ENCODE measurements at regions not wholly inside any gene's neighbourhood (a gene's known extent, or its start where the extent isn't known, plus 50 kb on each side); places are given as distances from the start of the nearest gene placed in this dataset.

- H2AFZ ChIP-seq (ENCODE audit: low read depth): no peak overlapping the region
These were observed 533.9 kb downstream of the TBL1XR1 start for GRCh38 chr3:176663387-176663786.

GRCh38 chr3:176661432-176661964 is 535.8 kb downstream of the TBL1XR1 start:
- peaks cover 13% of the 10 kb centered on the region for H3K4me1 ChIP-seq (ENCODE audit: low read depth, poor library complexity, severe bottlenecking)
- no peaks in the 10 kb centered on the region for H3K79me2 ChIP-seq (ENCODE audit: insufficient read depth, low read depth)
- no peak overlapping the region for H2AFZ ChIP-seq (ENCODE audit: low read depth)
- no peak overlapping the region for H3K27ac ChIP-seq
- no peaks in the 10 kb centered on the region for H3K27me3 ChIP-seq (ENCODE audit: insufficient read depth, low read depth)
- no peaks in the 10 kb centered on the region for H4K20me1 ChIP-seq (ENCODE audit: insufficient read depth)
- no peak for TF ChIP-seq CTCF (conservative IDR thresholded peaks at IDR 0.05; ENCODE audit: low read depth, low read length)
- H3K4me2 ChIP-seq: no peak overlapping the region
- H3K4me3 ChIP-seq (IDR thresholded peaks at IDR 0.05; ENCODE audit: insufficient read depth, low read depth, low read length): no peak overlapping the region
- H3K36me3 ChIP-seq (ENCODE audit: insufficient read depth): no peaks in the 10 kb centered on the region
- H3K9ac ChIP-seq: no peak overlapping the region

More at GRCh38 chr3:176663387-176663786, 533.9 kb downstream of the TBL1XR1 start:
- Histone ChIP-seq H3K9ac (no peak overlapping the region), H3K27me3 (ENCODE audit: insufficient read depth, low read depth) (no peaks in the 10 kb centered on the region), H3K27ac (no peak overlapping the region), H3K4me2 (0 out of 2 replicates have a peak overlapping the region, but pooled peaks have one; percentile 30), H4K20me1 (ENCODE audit: insufficient read depth) (no peaks in the 10 kb centered on the region), H3K36me3 (ENCODE audit: insufficient read depth) (no peaks in the 10 kb centered on the region), H3K4me3 (IDR thresholded peaks at IDR 0.05; ENCODE audit: insufficient read depth, low read depth, low read length) (no peak overlapping the region), H3K79me2 (ENCODE audit: insufficient read depth, low read depth) (no peaks in the 10 kb centered on the region), H3K4me1 (ENCODE audit: low read depth, poor library complexity, severe bottlenecking) (peaks cover 13% of the 10 kb centered on the region)
- no peak for TF ChIP-seq CTCF (conservative IDR thresholded peaks at IDR 0.05; ENCODE audit: low read depth, low read length)

- no peaks in the 10 kb centered on the region for H3K36me3 ChIP-seq (ENCODE audit: insufficient read depth)
- H2AFZ ChIP-seq (ENCODE audit: low read depth): no peak overlapping the region
- H3K27me3 ChIP-seq (ENCODE audit: insufficient read depth, low read depth): no peaks in the 10 kb centered on the region
- H3K4me2 ChIP-seq: no peak overlapping the region
- H3K4me3 ChIP-seq (IDR thresholded peaks at IDR 0.05; ENCODE audit: insufficient read depth, low read depth, low read length): no peak overlapping the region
- no peaks in the 10 kb centered on the region for H3K4me1 ChIP-seq (ENCODE audit: low read depth, poor library complexity, severe bottlenecking)
- H4K20me1 ChIP-seq (ENCODE audit: insufficient read depth): no peaks in the 10 kb centered on the region
- H3K27ac ChIP-seq: no peak overlapping the region
- no peak for TF ChIP-seq CTCF (conservative IDR thresholded peaks at IDR 0.05; ENCODE audit: low read depth, low read length)
- H3K9ac ChIP-seq: no peak overlapping the region
- H3K79me2 ChIP-seq (ENCODE audit: insufficient read depth, low read depth): no peaks in the 10 kb centered on the region
These were observed 541.7 kb downstream of the TBL1XR1 start for GRCh38 chr3:176655404-176656094.

- Histone ChIP-seq H3K27ac (no peak overlapping the region), H4K20me1 (ENCODE audit: insufficient read depth) (no peaks in the 10 kb centered on the region), H3K9ac (no peak overlapping the region)
These were observed 545.7 kb downstream of the TBL1XR1 start for GRCh38 chr3:176651622-176652021.

More at GRCh38 chr3:176651622-176652021, 545.7 kb downstream of the TBL1XR1 start:
- Histone ChIP-seq H2AFZ (ENCODE audit: low read depth) (no peak overlapping the region), H3K4me1 (ENCODE audit: low read depth, poor library complexity, severe bottlenecking) (no peaks in the 10 kb centered on the region), H3K36me3 (ENCODE audit: insufficient read depth) (no peaks in the 10 kb centered on the region), H3K79me2 (ENCODE audit: insufficient read depth, low read depth) (no peaks in the 10 kb centered on the region), H3K27me3 (ENCODE audit: insufficient read depth, low read depth) (no peaks in the 10 kb centered on the region), H3K4me2 (no peak overlapping the region), H3K4me3 (IDR thresholded peaks at IDR 0.05; ENCODE audit: insufficient read depth, low read depth, low read length) (no peak overlapping the region)
- no peak for TF ChIP-seq CTCF (conservative IDR thresholded peaks at IDR 0.05; ENCODE audit: low read depth, low read length)

All from KMS-11 (cell line).